HCT116 (cell line): ENCODE measurements at regions not wholly inside any gene's neighbourhood (a gene's known extent, or its start where the extent isn't known, plus 50 kb on each side); places are given as distances from the start of the nearest gene placed in this dataset.

Source experiments
- ATAC-seq: fragments of 200-7000 bp; cut with Tn5 transposase; 2 replicates; pipeline ENCODE4 v1.9.1; 2020; ENCODE audit warnings: mild to moderate bottlenecking, moderate library complexity
- BruUV-seq: library from RNA; stranded (reverse); fragments of 400-500 nt; replicated peaks from 2 replicates; lab custom pipeline; 2021; lab: Mats Ljungman, UMichigan
- CTCF ChIA-PET: fragments of 300-600 bp; sonication (Branson Sonifier 250); formaldehyde crosslinking; loops from one replicate; lab custom pipeline; 2021; ENCODE audit warnings: antibody characterized with exemption; lab: Charles Lee
- POLR2A ChIA-PET: fragments of 300-600, 350-600 bp; sonication (Branson Sonifier 250); formaldehyde crosslinking; loops from one replicate; lab custom pipeline; 2021; ENCODE audit warnings: antibody characterized with exemption; lab: Charles Lee
- RAD21 ChIA-PET, 2 experiments: fragments of 300-600 bp; sonication (Branson Sonifier 250); formaldehyde crosslinking; loops; one replicate each; lab custom pipeline; 2023; ENCODE audit warnings: low total read pairs in 2 of 2; ENCODE audit not compliant: uncharacterized antibody in 2 of 2, unreplicated experiment in 2 of 2, low non-redundant PET in 1 of 2; lab: Charles Lee
- DNase-seq: peaks from one replicate; pipeline ENCODE4 v3.0.0-alpha.2; 2010; ENCODE audit warnings: low read depth, low spot score
- H2AFZ ChIP-seq: fragments of 200-600 bp; shearing (Covaris generic), sonication (generic); 2 replicates; pipeline ENCODE4 v1.6.1; 2017; ENCODE audit warnings: low read depth, mixed run types, mixed read lengths, antibody characterized with exemption, low read length; ENCODE audit not compliant: poor library complexity, severe bottlenecking
- H3K27ac ChIP-seq: 2 replicates; pipeline ENCODE4 v1.5.1; 2012; ENCODE audit warnings: low read depth, low read length
- H3K27me3 ChIP-seq: fragments of 200-600 bp; sonication (generic); 2 replicates; pipeline ENCODE4 v1.6.1; 2016; ENCODE audit warnings: mixed run types, low read length, mixed read lengths; ENCODE audit not compliant: insufficient read depth
- H3K36me3 ChIP-seq, 2 experiments: fragments of 200-500 bp in 1 of 2; fragments of 200-600 bp in 1 of 2; sonication (Bioruptor generic) in 1 of 2; sonication (generic) in 1 of 2; 2 replicates each; pipeline versions ENCODE4 v1.5.1 to v1.6.1; 2014 to 2016; ENCODE audit warnings: low read length in 2 of 2, inconsistent platforms in 1 of 2, mixed read lengths in 1 of 2, mixed run types in 1 of 2; ENCODE audit not compliant: insufficient read depth in 2 of 2, control insufficient read depth in 1 of 2
- H3K4me1 ChIP-seq, 2 experiments: fragments of 200-600 bp in 1 of 2; sonication (generic) in 1 of 2; 2 replicates each; pipeline versions ENCODE4 v1.5.1 to v1.6.1; 2012 to 2017; ENCODE audit warnings: low read length in 2 of 2, inconsistent platforms in 1 of 2, mild to moderate bottlenecking in 1 of 2, mixed read lengths in 1 of 2, mixed run types in 1 of 2, moderate library complexity in 1 of 2; ENCODE audit not compliant: insufficient read depth in 2 of 2, control insufficient read depth in 1 of 2
- H3K4me2 ChIP-seq: fragments of 200-600 bp; sonication (generic); 2 replicates; pipeline ENCODE4 v1.6.1; 2017; ENCODE audit warnings: mixed run types, low read length, mixed read lengths
- H3K4me3 ChIP-seq, 2 experiments: fragments of 200-600 bp in 1 of 2; sonication (generic) in 1 of 2; replicated peaks in 1 of 2; 2 replicates each; pipeline ENCODE4 v1.5.1; 2011 to 2016; ENCODE audit warnings: low read length in 2 of 2, control low read depth in 1 of 2, low read depth in 1 of 2, mild to moderate bottlenecking in 1 of 2, mixed read lengths in 1 of 2, mixed run types in 1 of 2
- H3K79me2 ChIP-seq: fragments of 200-600 bp; sonication (generic); 2 replicates; pipeline ENCODE4 v1.6.1; 2017; ENCODE audit warnings: mild to moderate bottlenecking, mixed run types, low read length, moderate library complexity, mixed read lengths; ENCODE audit not compliant: insufficient read depth
- H3K9ac ChIP-seq: fragments of 200-600 bp; sonication (generic); 2 replicates; pipeline ENCODE4 v1.6.1; 2016; ENCODE audit warnings: low read length, mixed read lengths
- H3K9me2 ChIP-seq: fragments of 200-600 bp; sonication (generic), shearing (Covaris generic); 2 replicates; pipeline ENCODE4 v1.6.1; 2017; ENCODE audit warnings: mixed run types, mild to moderate bottlenecking, moderate library complexity; ENCODE audit not compliant: insufficient read depth
- H3K9me3 ChIP-seq, 2 experiments: fragments of 200-500 bp in 1 of 2; fragments of 200-600 bp in 1 of 2; sonication (Bioruptor generic) in 1 of 2; sonication (generic) in 1 of 2; 2 replicates each; pipeline ENCODE4 v1.6.1; 2014 to 2017; ENCODE audit warnings: low read length in 2 of 2, mixed read lengths in 2 of 2, inconsistent platforms in 1 of 2, low read depth in 1 of 2, mild to moderate bottlenecking in 1 of 2, mixed run types in 1 of 2, moderate library complexity in 1 of 2; ENCODE audit not compliant: control insufficient read depth in 1 of 2, insufficient read depth in 1 of 2
- H4K20me1 ChIP-seq: fragments of 200-600 bp; sonication (generic), shearing (Covaris generic); 2 replicates; pipeline ENCODE4 v1.6.1; 2017; ENCODE audit warnings: mixed run types, mild to moderate bottlenecking, moderate library complexity; ENCODE audit not compliant: insufficient read depth
- CBX3 ChIP-seq: IDR thresholded peaks from 2 replicates; pipeline ENCODE4 v1.6.1; 2012; ENCODE audit warnings: low read depth
- CEBPB ChIP-seq: IDR thresholded peaks from 2 replicates; pipeline ENCODE4 v1.6.1; 2012; ENCODE audit warnings: low read depth
- EGR1 ChIP-seq: IDR thresholded peaks from 2 replicates; pipeline ENCODE4 v1.6.1; 2012; ENCODE audit warnings: low read depth
- JUND ChIP-seq: IDR thresholded peaks from 2 replicates; pipeline ENCODE4 v1.6.1; 2012
- SRF ChIP-seq: IDR thresholded peaks from 2 replicates; pipeline ENCODE4 v1.6.1; 2012; ENCODE audit warnings: low read depth
- intact Hi-C: fragments of 100-400 bp; cut with micrococcal nuclease; formaldehyde crosslinking; loops from 2 replicates; pipeline ENCODE4 v1.10.0; 2022
- TF ChIP-seq, protein P1 (sequence below): IDR thresholded peaks from 2 replicates; pipeline ENCODE4 v1.6.1; 2012; ENCODE audit warnings: low read depth
- TF ChIP-seq, protein P2 (sequence below): IDR thresholded peaks from 2 replicates; pipeline ENCODE4 v1.6.1; 2012

DNA sequence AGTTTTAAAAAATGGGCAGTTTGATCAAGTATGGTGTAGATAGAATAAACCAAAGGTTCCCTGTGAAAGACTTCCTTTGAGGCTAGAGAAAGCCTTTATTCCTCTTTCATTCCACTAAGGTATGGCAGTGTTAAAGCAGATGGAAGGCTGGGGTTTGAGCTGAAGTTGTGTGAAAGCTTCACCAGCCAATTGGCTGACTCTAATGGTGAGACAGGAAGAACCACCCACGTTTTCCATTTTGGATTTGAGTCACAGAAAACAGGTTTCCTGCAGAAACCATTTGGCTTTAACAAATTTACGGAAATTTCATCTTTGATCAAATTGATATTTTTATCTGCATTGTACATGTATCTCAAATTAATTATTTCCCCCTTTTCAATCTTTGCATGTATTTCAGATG is 455.0 kb downstream of the PCNX1 start:
- intact Hi-C loops = no loop called here
- Histone ChIP-seq H2AFZ (no peak overlapping the region), H3K36me3 (no peaks in the 10 kb centered on the region), H3K27ac (no peak overlapping the region), H3K4me1 (no peaks in the 10 kb centered on the region), H3K4me2 (no peak overlapping the region), H3K9me3 (no peaks in the 10 kb centered on the region), H3K4me3 (no peak overlapping the region), H3K9ac (no peak overlapping the region), H3K79me2 (peaks cover 11% of the 10 kb centered on the region), H3K27me3 (no peaks in the 10 kb centered on the region), H3K9me2 (no peaks in the 10 kb centered on the region), H4K20me1 (no peaks in the 10 kb centered on the region)
- ATAC-seq = no peak
- ChIA-PET CTCF (no interaction called here), POLR2A (no interaction called here), RAD21 (no interaction called here)
- DNase-seq = no peak
- TF ChIP-seq CEBPB = no peak
- TF ChIP-seq, protein P1, sequence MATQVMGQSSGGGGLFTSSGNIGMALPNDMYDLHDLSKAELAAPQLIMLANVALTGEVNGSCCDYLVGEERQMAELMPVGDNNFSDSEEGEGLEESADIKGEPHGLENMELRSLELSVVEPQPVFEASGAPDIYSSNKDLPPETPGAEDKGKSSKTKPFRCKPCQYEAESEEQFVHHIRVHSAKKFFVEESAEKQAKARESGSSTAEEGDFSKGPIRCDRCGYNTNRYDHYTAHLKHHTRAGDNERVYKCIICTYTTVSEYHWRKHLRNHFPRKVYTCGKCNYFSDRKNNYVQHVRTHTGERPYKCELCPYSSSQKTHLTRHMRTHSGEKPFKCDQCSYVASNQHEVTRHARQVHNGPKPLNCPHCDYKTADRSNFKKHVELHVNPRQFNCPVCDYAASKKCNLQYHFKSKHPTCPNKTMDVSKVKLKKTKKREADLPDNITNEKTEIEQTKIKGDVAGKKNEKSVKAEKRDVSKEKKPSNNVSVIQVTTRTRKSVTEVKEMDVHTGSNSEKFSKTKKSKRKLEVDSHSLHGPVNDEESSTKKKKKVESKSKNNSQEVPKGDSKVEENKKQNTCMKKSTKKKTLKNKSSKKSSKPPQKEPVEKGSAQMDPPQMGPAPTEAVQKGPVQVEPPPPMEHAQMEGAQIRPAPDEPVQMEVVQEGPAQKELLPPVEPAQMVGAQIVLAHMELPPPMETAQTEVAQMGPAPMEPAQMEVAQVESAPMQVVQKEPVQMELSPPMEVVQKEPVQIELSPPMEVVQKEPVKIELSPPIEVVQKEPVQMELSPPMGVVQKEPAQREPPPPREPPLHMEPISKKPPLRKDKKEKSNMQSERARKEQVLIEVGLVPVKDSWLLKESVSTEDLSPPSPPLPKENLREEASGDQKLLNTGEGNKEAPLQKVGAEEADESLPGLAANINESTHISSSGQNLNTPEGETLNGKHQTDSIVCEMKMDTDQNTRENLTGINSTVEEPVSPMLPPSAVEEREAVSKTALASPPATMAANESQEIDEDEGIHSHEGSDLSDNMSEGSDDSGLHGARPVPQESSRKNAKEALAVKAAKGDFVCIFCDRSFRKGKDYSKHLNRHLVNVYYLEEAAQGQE = no peak
- TF ChIP-seq, protein P2, sequence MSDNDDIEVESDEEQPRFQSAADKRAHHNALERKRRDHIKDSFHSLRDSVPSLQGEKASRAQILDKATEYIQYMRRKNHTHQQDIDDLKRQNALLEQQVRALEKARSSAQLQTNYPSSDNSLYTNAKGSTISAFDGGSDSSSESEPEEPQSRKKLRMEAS = no peak
- TF ChIP-seq EGR1 = no peak
- no peak for TF ChIP-seq SRF
- no peak for TF ChIP-seq CBX3
- no peak for TF ChIP-seq JUND
- no TSS peak for BruUV-seq
